Esophagus squamous epithelium (tissue), 5 donors: ENCODE measurements at regions not wholly inside any gene's neighbourhood (a gene's known extent, or its start where the extent isn't known, plus 50 kb on each side); places are given as distances from the start of the nearest gene placed in this dataset.
"Not testable (repeated sequence)": the region's sequence is repeated elsewhere in the genome, so short reads cannot be mapped to it uniquely, and the experiment has no call there.

Source experiments
- DNase-seq: peaks from one replicate; lab custom pipeline; 2025; lab: John Stamatoyannopoulos, UW
- H3K27ac ChIP-seq, 4 donors: fragments of 200-600 bp; sonication (generic); one replicate each; pipeline ENCODE4 v1.5.1; 2016 to 2019; ENCODE audit warnings: mild to moderate bottlenecking in 1 of 4
- H3K27me3 ChIP-seq, 4 donors: fragments of 200-600 bp; sonication (generic); 1 replicate in 3 of 4; 2 replicates in 1 of 4; pipeline versions ENCODE4 v1.5.1 to v1.6.0; 2017 to 2021; ENCODE audit warnings: antibody characterized with exemption in 1 of 4
- H3K36me3 ChIP-seq, 3 donors: fragments of 200-600 bp; sonication (generic); one replicate each; pipeline ENCODE4 v1.5.1; 2016 to 2019
- H3K4me1 ChIP-seq, 3 donors: fragments of 200-600 bp; sonication (generic); one replicate each; pipeline ENCODE4 v1.5.1; 2017 to 2019
- H3K4me3 ChIP-seq, 4 donors: fragments of 200-600 bp; sonication (generic); 1 replicate in 3 of 4; 2 replicates in 1 of 4; pipeline ENCODE4 v1.5.1; 2016 to 2019; ENCODE audit warnings: mild to moderate bottlenecking in 2 of 4, moderate library complexity in 1 of 4
- H3K9me3 ChIP-seq, 3 donors: fragments of 200-600 bp; sonication (generic); one replicate each; pipeline ENCODE4 v1.5.1; 2016 to 2019
- POLR2A ChIP-seq, 4 donors: fragments of 450-650 bp; IDR thresholded peaks; one replicate each; pipeline ENCODE4 v1.6.1; 2017; ENCODE audit warnings: antibody characterized with exemption in 4 of 4, mild to moderate bottlenecking in 4 of 4, moderate library complexity in 3 of 4
- WGBS, 2 donors: methylation state at CpG; one replicate each; pipeline ENCODE4 v1.1.5; 2018; 5-methylcytosine and 5-hydroxymethylcytosine counted together
- intact Hi-C: fragments of 100-400 bp; cut with DNase I; formaldehyde crosslinking; loops from one replicate; pipeline ENCODE4 v1.15.0; 2022
- TF ChIP-seq, protein P1 (sequence below), 6 experiments: fragments of 450-650 bp in 4 of 6; fragments of 200-600 bp in 2 of 6; sonication (generic) in 2 of 6; IDR thresholded peaks; one replicate each; pipeline ENCODE4 v1.5.1; 2016 to 2019; ENCODE audit warnings: antibody characterized with exemption in 6 of 6, mild to moderate bottlenecking in 4 of 6, moderate library complexity in 4 of 6
- donor health status: DM: yes; HTN: yes; CAD: no.

DNA sequence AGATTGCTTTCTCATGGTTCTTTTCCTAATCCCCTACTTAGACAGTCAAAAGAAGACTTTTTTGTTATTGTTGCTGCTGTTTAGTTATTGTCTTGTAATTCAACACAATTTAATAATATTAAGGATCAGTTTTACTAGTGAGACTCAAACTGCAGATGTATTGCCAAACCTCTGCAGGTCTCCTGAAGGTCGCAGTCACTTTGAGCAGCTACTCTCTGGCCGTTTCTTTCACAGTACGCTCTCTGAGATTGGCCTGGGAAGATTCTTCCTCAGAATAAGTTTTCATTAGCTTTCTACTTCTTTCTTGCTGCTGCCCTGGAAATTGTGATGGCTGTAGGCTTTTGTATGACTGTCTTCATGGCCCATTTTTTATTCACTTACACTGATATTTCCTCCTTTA is 930.8 kb downstream of the QKI start:
- TF ChIP-seq POLR2A (IDR thresholded peaks at IDR 0.05), result no peak
- TF ChIP-seq, protein P1, sequence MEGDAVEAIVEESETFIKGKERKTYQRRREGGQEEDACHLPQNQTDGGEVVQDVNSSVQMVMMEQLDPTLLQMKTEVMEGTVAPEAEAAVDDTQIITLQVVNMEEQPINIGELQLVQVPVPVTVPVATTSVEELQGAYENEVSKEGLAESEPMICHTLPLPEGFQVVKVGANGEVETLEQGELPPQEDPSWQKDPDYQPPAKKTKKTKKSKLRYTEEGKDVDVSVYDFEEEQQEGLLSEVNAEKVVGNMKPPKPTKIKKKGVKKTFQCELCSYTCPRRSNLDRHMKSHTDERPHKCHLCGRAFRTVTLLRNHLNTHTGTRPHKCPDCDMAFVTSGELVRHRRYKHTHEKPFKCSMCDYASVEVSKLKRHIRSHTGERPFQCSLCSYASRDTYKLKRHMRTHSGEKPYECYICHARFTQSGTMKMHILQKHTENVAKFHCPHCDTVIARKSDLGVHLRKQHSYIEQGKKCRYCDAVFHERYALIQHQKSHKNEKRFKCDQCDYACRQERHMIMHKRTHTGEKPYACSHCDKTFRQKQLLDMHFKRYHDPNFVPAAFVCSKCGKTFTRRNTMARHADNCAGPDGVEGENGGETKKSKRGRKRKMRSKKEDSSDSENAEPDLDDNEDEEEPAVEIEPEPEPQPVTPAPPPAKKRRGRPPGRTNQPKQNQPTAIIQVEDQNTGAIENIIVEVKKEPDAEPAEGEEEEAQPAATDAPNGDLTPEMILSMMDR (IDR thresholded peaks at IDR 0.05), result no peak
- intact Hi-C loops, result no loop called here
- H3K4me3 ChIP-seq, result no peak overlapping the region
- no peaks in the 10 kb centered on the region for H3K27me3 ChIP-seq
- 68 to 69% methylated on average over 3 of the region's 3 CpGs for WGBS, 2 donors
- no peaks in the 10 kb centered on the region for H3K36me3 ChIP-seq
- DNase-seq, result no peak
- H3K27ac ChIP-seq, result no peak overlapping the region
- no peaks in the 10 kb centered on the region for H3K4me1 ChIP-seq
- H3K9me3 ChIP-seq, result no peaks in the 10 kb centered on the region

DNA sequence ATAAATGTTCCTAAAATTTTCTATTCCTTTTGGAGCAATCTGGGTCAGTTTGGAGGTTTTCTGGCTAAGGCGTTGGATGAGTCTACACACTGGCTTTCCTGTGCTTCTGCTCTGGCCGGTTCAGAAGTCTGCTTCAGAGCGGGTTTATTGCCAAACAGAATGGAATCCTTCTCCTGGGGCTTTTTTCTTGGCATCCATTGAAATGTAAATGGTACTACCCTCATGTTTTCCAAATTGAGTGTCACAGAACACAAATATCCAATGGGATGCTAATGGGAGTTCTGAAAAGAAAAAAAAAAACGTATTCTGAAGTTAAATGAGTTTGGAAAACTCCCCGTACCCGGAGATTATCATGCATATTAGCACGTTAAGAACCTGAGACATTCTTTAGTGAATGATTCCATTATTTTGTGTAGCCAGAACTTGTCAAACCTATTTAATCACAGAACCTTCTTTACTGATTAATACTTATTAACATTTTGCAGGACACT is 930.3 kb downstream of the QKI start:
- Histone ChIP-seq H3K27ac (no peak overlapping the region), H3K4me3 (no peak overlapping the region), H3K9me3 (no peaks in the 10 kb centered on the region), H3K36me3 (no peaks in the 10 kb centered on the region), H3K4me1 (no peaks in the 10 kb centered on the region), H3K27me3 (no peaks in the 10 kb centered on the region)
- 45 to 54% methylated on average over 7 of the region's 7 CpGs for WGBS, 2 donors
- DNase-seq, result no peak
- intact Hi-C loops, result no loop called here
- TF ChIP-seq POLR2A (IDR thresholded peaks at IDR 0.05), result no peak
- TF ChIP-seq, protein P1 (IDR thresholded peaks at IDR 0.05), result no peak

DNA sequence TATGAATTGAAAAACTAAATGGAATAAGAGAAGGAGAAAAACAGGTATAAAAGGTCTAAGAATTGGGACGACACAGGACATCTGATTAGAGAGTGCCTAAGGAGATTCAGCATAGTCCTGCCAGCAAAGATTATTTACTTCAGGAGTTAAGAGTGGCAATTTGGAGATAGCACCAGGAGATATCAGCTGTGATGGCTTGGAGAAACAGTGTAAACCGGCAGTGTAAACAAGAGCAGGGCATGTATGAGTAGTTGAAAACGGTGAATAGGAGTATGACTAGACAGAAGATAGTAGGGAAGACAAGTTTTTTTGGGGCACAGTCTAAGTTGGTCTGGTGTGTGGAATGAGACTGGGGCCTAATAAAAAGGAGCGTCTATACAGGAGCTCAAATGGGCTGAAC is 924.9 kb downstream of the QKI start:
- H3K27me3 ChIP-seq, H3K9me3 ChIP-seq, DNase-seq, intact Hi-C loops, H3K4me3 ChIP-seq, H3K27ac ChIP-seq, H3K4me1 ChIP-seq, H3K36me3 ChIP-seq: not testable (repeated sequence)
- WGBS, 2 donors, result 67 to 71% methylated on average over 4 of the region's 4 CpGs

DNA sequence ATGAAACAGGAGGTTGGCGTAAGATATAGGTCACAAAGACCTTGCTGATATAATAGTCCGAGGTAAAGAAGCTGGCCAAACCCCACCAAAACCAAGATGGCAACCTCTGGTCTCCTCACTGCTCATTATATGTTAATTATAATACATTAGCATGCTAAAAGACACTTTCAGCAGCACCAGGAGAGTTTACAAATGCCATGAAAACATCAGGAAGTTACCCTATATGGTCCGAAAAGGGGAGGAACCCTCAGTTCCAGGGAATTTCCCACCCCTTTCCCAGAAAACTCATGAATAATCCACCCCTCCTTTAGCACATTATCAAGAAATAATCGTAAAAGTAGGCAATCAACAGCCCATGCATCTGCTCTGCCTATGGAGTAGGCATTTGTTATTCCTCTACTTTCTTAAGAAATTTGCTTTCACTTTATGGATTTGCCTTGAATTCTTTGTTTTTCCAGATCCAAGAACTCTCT is 923.4 kb downstream of the QKI start:
- intact Hi-C loops, result no loop called here
- H3K4me1 ChIP-seq, result no peaks in the 10 kb centered on the region
- no peak for TF ChIP-seq POLR2A (IDR thresholded peaks at IDR 0.05)
- TF ChIP-seq, protein P1 (IDR thresholded peaks at IDR 0.05), result no peak
- no peaks in the 10 kb centered on the region for H3K36me3 ChIP-seq
- no peak for DNase-seq
- H3K4me3 ChIP-seq, result no peak overlapping the region
- no peaks in the 10 kb centered on the region for H3K27me3 ChIP-seq
- WGBS, 2 donors, result 65 to 83% methylated on average over 3 to 4 of the region's 4 CpGs
- H3K9me3 ChIP-seq, result peaks cover 0 to 9% (median 0%) of the 10 kb centered on the region in 3 donors
- H3K27ac ChIP-seq, result no peak overlapping the region

DNA sequence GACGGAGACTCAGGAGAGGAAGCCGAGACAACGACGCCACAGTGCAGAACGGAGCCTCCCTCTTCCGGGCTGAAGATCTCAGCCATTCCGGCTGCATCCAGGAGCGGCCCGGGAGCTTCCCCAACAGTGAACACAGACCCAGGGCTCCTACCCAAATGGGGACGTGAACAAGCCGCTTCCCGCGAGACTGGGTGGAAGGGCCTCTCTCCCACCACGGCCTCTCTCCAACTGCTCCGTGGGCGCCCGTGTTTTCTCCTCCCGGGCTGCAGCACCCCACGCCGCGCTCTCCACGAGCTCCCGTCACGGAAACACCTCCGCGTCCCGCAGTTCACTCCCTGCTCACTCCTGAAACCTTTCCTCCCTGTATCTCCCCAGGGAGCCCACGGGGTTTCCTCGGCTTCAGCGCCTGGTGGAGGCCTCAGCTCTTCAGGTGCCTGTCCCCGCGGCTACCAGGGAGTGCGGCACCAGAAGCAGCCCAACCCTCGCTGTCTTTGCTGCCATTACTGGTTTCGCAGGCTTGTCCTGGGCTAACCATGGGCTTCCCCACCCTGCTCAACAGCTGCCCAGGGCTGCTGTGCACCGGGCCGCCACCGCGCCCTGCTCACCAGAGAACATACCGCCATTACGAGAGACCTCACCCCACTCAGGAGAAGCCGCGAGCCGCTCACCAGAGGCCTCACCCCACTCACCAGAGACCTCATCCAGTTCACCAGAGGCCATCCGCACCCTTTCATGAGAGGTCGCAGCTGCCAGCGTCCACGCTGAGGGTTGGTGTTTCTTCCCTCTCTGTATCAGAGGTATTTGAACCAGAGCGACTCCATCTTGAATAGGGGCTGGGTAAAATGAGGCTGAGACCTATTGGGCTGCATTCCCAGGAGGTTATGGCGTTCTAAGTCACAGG is 922.8 kb downstream of the QKI start:
- 94 to 97% methylated on average over 24 to 34 of the region's 50 CpGs for WGBS, 2 donors
- no peak overlapping the region for H3K27ac ChIP-seq
- peaks cover 0 to 9% (median 0%) of the 10 kb centered on the region in 3 donors for H3K9me3 ChIP-seq
- TF ChIP-seq, protein P1 (IDR thresholded peaks at IDR 0.05), result no peak
- no peak for TF ChIP-seq POLR2A (IDR thresholded peaks at IDR 0.05)
- no peaks in the 10 kb centered on the region for H3K4me1 ChIP-seq
- no peak for DNase-seq
- no peaks in the 10 kb centered on the region for H3K27me3 ChIP-seq
- intact Hi-C loops, result no loop called here
- H3K4me3 ChIP-seq, result no peak overlapping the region
- H3K36me3 ChIP-seq, result no peaks in the 10 kb centered on the region
